Kidney epithelial cell (primary cell): ENCODE measurements at regions not wholly inside any gene's neighbourhood (a gene's known extent, or its start where the extent isn't known, plus 50 kb on each side); places are given as distances from the start of the nearest gene placed in this dataset.

Experiments
- DNase-seq: peaks from one replicate; pipeline ENCODE4 v3.0.0-alpha.2; 2010; ENCODE audit warnings: low read depth
- H3K27me3 ChIP-seq: 2 replicates; pipeline ENCODE4 v1.6.0; 2011; ENCODE audit warnings: low read length; ENCODE audit not compliant: control insufficient read depth, insufficient read depth
- H3K36me3 ChIP-seq: 2 replicates; pipeline ENCODE4 v1.5.1; 2011; ENCODE audit warnings: low read length; ENCODE audit not compliant: control insufficient read depth, insufficient read depth
- H3K4me3 ChIP-seq: 2 replicates; pipeline ENCODE4 v1.5.1; 2011; ENCODE audit warnings: low read depth, mild to moderate bottlenecking, control low read depth, low read length
- TF ChIP-seq, protein P1 (sequence below): IDR thresholded peaks from 2 replicates; pipeline ENCODE4 v1.5.1; 2011; ENCODE audit warnings: mild to moderate bottlenecking, moderate library complexity, low read length, control low read depth, inconsistent platforms; ENCODE audit not compliant: insufficient read depth, poor library complexity, severe bottlenecking

GRCh38 chr4:182192511-182193181 lies 50.6 kb upstream of the TENM3 start:
- H3K4me3 ChIP-seq = no peak overlapping the region
- TF ChIP-seq, protein P1, sequence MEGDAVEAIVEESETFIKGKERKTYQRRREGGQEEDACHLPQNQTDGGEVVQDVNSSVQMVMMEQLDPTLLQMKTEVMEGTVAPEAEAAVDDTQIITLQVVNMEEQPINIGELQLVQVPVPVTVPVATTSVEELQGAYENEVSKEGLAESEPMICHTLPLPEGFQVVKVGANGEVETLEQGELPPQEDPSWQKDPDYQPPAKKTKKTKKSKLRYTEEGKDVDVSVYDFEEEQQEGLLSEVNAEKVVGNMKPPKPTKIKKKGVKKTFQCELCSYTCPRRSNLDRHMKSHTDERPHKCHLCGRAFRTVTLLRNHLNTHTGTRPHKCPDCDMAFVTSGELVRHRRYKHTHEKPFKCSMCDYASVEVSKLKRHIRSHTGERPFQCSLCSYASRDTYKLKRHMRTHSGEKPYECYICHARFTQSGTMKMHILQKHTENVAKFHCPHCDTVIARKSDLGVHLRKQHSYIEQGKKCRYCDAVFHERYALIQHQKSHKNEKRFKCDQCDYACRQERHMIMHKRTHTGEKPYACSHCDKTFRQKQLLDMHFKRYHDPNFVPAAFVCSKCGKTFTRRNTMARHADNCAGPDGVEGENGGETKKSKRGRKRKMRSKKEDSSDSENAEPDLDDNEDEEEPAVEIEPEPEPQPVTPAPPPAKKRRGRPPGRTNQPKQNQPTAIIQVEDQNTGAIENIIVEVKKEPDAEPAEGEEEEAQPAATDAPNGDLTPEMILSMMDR = no peak
- DNase-seq = no peak

DNA sequence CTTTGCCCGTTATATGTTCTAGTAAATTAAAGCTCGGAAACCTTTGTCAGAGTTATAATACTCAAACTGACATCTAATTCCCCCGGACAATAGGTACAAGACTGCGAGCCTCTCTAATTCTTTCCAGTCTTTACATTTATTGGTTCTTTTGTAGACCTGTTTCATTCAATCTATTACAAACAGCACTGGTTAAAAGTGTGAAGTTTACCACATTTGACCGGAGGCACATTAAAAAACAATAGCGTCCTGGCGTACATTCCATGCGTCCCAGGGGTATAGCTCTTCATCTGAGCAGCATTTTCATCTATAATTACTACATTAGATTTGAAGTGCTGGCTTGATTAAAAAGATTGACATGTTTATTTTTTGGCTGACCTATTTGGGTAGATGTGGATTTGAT lies 49.9 kb upstream of the TENM3 start:
- no peaks in the 10 kb centered on the region for H3K36me3 ChIP-seq
- no peak overlapping the region for H3K4me3 ChIP-seq
- no peak for DNase-seq
- TF ChIP-seq, protein P1 = no peak
- H3K27me3 ChIP-seq = no peaks in the 10 kb centered on the region

More at GRCh38 chr4:182192511-182193181, 50.6 kb upstream of the TENM3 start:
- no peaks in the 10 kb centered on the region for H3K27me3 ChIP-seq
- no peaks in the 10 kb centered on the region for H3K36me3 ChIP-seq
